C4-2B (cell line): ENCODE measurements at regions not wholly inside any gene's neighbourhood (a gene's known extent, or its start where the extent isn't known, plus 50 kb on each side); places are given as distances from the start of the nearest gene placed in this dataset.
"Not testable (repeated sequence)": the region's sequence is repeated elsewhere in the genome, so short reads cannot be mapped to it uniquely, and the experiment has no call there.

Experiments
- H3K27ac ChIP-seq: fragments of 450-650 bp; 2 replicates; pipeline ENCODE4 v1.5.1; 2017
- CTCF ChIP-seq: fragments of 450-650 bp; conservative IDR thresholded peaks from 2 replicates; pipeline ENCODE4 v1.5.1; 2017; ENCODE audit warnings: mild to moderate bottlenecking
- ZFX ChIP-seq: fragments of 450-650 bp; IDR thresholded peaks from 2 replicates; pipeline ENCODE4 v1.6.1; 2017

- H3K27ac ChIP-seq = no peak overlapping the region
- no peak for TF ChIP-seq CTCF
- TF ChIP-seq ZFX = no peak
Measured at GRCh38 chr14:105857826-105858675, 331.7 kb downstream of the TMEM121 start.

GRCh38 chr14:105858676-105859025 lies 332.3 kb downstream of the TMEM121 start:
- no peak for TF ChIP-seq CTCF
- no peak for TF ChIP-seq ZFX
- H3K27ac ChIP-seq = no peak overlapping the region

- H3K27ac ChIP-seq = not testable (repeated sequence)
Measured at GRCh38 chr14:105859073-105859716, 332.8 kb downstream of the TMEM121 start.

GRCh38 chr14:105859717-105860614 lies 333.6 kb downstream of the TMEM121 start:
- H3K27ac ChIP-seq = no peak overlapping the region
- no peak for TF ChIP-seq CTCF
- TF ChIP-seq ZFX = no peak

- no peak overlapping the region for H3K27ac ChIP-seq
- TF ChIP-seq CTCF = no peak
- no peak for TF ChIP-seq ZFX
Measured at GRCh38 chr14:105860615-105861580, 334.5 kb downstream of the TMEM121 start.

GRCh38 chr14:105861985-105862465 lies 335.6 kb downstream of the TMEM121 start:
- TF ChIP-seq ZFX = no peak
- no peak for TF ChIP-seq CTCF
- no peak overlapping the region for H3K27ac ChIP-seq
